ENCODE measurements at regions not wholly inside any gene's neighbourhood (a gene's known extent, or its start where the extent isn't known, plus 50 kb on each side); places are given as distances from the start of the nearest gene placed in this dataset.

DNA sequence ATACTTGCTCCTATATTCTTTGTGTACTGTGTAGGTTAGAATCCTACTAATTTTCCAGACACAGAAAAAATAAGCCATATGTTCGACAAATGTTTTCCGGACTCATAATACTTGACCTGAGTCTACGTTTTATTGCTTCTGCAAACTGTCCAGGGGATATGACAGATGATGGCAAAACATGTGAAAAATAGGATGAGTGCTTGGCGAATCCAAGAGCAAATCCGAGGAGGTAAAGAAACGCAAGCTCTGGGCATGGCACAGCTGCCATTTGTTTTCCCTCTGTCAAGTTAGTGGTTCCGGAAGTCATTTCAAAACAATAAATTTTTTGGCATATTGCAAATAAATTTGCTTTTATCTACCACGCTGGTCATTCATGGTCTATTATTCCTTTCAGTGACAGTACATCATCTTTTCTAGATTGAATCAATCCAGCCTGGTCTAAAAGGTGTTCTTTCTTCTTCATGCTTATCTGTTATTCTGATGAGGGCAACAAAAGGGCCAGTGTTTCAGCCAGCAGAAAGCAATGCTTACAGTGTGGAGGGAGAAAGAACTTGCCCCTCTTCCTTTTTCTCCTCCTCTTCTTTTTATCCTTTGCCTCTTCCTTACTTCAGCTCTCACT, 476.1 kb upstream of the SOX11 start:
- no peaks in the 10 kb centered on the region for H3K4me1 ChIP-seq
- H3K4me3 ChIP-seq, result no peak overlapping the region
- no peak for TF ChIP-seq POLR2A (IDR thresholded peaks at IDR 0.05)
- TF ChIP-seq, protein P1, sequence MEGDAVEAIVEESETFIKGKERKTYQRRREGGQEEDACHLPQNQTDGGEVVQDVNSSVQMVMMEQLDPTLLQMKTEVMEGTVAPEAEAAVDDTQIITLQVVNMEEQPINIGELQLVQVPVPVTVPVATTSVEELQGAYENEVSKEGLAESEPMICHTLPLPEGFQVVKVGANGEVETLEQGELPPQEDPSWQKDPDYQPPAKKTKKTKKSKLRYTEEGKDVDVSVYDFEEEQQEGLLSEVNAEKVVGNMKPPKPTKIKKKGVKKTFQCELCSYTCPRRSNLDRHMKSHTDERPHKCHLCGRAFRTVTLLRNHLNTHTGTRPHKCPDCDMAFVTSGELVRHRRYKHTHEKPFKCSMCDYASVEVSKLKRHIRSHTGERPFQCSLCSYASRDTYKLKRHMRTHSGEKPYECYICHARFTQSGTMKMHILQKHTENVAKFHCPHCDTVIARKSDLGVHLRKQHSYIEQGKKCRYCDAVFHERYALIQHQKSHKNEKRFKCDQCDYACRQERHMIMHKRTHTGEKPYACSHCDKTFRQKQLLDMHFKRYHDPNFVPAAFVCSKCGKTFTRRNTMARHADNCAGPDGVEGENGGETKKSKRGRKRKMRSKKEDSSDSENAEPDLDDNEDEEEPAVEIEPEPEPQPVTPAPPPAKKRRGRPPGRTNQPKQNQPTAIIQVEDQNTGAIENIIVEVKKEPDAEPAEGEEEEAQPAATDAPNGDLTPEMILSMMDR (IDR thresholded peaks at IDR 0.05), result no peak
- no peak overlapping the region for H3K27ac ChIP-seq
- WGBS, 2 donors, result 77 to 78% methylated on average over 8 of the region's 8 CpGs
- H3K9me3 ChIP-seq, result no peaks in the 10 kb centered on the region
- no peak for DNase-seq
- H3K36me3 ChIP-seq (ENCODE audit: low read depth, missing control alignments), result no peaks in the 10 kb centered on the region
- no peaks in the 10 kb centered on the region for H3K27me3 ChIP-seq
- intact Hi-C loops (cut with DNase I; ENCODE audit: low total_unique reads), result no loop called here

DNA sequence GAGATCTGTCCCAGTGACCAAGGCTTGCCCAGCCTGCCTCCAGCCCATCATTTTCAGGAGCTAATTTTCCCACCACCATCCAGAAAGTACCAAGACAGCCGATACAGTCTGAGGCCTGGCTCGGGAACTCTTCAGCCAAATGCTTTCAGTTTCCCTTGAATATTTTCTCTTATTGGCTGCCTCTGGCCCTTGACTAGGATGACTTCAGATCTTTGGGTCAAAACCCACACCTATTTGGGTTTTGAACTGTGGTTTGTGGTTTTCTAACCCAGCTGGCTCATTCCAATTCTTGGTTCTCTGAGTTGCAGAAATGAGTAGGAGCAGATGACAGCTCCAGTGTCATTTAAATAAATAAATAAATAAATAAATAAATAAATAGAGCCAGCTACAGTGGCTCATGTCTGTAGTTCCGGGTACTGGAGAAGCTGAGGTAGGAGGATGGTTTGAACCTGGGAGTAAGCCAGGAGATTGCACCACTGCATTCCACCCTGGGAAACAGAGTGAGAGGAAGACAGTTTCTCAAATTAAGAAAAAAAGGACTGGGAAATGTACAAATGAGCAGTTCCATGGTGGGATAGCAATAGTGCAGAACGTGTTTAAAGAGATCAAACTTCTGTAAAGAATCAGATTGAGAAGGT, 465.0 kb upstream of the SOX11 start:
- Histone ChIP-seq H3K9me3 (no peaks in the 10 kb centered on the region), H3K36me3 (ENCODE audit: low read depth, missing control alignments) (no peaks in the 10 kb centered on the region), H3K4me3 (no peak overlapping the region), H3K27ac (no peak overlapping the region), H3K4me1 (no peaks in the 10 kb centered on the region), H3K27me3 (no peaks in the 10 kb centered on the region)
- no peak for DNase-seq
- TF ChIP-seq, protein P1 (IDR thresholded peaks at IDR 0.05), result no peak
- TF ChIP-seq POLR2A (IDR thresholded peaks at IDR 0.05), result no peak
- intact Hi-C loops (cut with DNase I; ENCODE audit: low total_unique reads), result no loop called here
- 84 to 88% methylated on average over 4 of the region's 4 CpGs for WGBS, 2 donors

DNA sequence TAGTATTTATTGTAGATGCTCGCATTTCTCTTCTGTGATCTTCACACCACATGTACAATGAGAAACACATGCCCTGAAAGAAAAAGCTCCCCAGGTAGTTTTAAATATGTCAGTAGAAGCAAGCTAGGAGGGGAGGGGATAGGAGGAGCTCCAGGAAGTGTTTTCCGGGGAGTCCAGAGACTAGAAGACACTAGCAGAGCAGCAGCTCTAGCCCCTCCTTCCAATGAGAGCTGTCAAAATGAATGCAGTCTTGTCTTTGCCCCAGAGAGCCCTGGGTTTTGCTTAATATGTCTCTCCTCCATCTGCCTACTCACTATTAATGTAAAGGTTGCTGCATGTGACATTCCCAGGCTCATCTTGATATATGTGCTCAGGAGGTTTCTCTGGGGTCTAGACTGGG, 462.6 kb upstream of the SOX11 start:
- DNase-seq, result no peak
- Histone ChIP-seq H3K4me1 (no peaks in the 10 kb centered on the region), H3K36me3 (ENCODE audit: low read depth, missing control alignments) (no peaks in the 10 kb centered on the region), H3K9me3 (no peaks in the 10 kb centered on the region), H3K4me3 (no peak overlapping the region), H3K27ac (no peak overlapping the region), H3K27me3 (no peaks in the 10 kb centered on the region)
- WGBS, 2 donors, result 63 to 79% methylated on average over 2 of the region's 2 CpGs
- intact Hi-C loops (cut with DNase I; ENCODE audit: low total_unique reads), result no loop called here
- TF ChIP-seq POLR2A (IDR thresholded peaks at IDR 0.05), result no peak
- TF ChIP-seq, protein P1 (IDR thresholded peaks at IDR 0.05), result no peak

DNA sequence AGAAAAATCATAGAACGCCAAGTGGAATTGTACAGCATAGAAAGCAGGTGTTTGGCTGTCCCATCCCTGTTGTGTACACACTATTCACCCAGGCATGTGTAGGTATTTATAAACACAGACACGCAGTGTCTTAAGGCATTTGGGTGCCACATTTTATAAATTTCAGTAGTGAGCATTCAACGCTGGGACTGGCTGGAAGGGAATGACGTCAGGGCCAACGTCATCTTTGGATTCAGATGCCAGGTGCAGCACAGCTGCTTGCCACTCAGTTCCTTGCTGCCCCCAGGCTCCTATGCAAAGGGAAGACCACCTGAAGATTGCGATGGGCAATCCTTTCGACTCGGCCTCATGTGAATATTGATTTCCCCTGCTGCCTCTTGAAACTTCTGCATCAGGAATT, 461.7 kb upstream of the SOX11 start:
- TF ChIP-seq, protein P1 (IDR thresholded peaks at IDR 0.05), result no peak
- H3K4me3 ChIP-seq, result no peak overlapping the region
- H3K27me3 ChIP-seq, result no peaks in the 10 kb centered on the region
- no peaks in the 10 kb centered on the region for H3K9me3 ChIP-seq
- H3K4me1 ChIP-seq, result no peaks in the 10 kb centered on the region
- WGBS, 2 donors, result 72 to 74% methylated on average over 8 of the region's 8 CpGs
- no peaks in the 10 kb centered on the region for H3K36me3 ChIP-seq (ENCODE audit: low read depth, missing control alignments)
- no peak overlapping the region for H3K27ac ChIP-seq
- no peak for DNase-seq
- intact Hi-C loops (cut with DNase I; ENCODE audit: low total_unique reads), result no loop called here

DNA sequence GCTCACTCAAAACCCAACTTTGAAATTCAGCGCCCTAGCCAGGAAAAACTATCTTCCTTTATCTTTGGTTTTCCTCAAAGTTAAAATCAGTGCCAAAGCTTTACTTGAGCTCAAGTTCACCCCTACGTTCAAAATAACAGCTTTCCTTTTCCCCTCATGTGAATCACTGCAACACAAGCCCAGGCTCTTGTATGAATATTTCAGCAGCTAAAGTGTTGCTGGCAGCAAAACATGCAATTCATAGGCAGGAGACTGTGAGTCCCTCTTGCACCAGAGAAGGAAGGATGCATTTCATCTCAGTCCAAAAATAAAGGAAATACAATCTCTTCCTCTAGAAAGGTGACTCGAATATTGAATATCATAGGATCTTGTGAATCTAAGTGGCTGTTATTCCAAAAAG, 461.3 kb upstream of the SOX11 start:
- TF ChIP-seq, protein P1 (IDR thresholded peaks at IDR 0.05), result no peak
- TF ChIP-seq POLR2A (IDR thresholded peaks at IDR 0.05), result no peak
- H3K9me3 ChIP-seq, result no peaks in the 10 kb centered on the region
- no peaks in the 10 kb centered on the region for H3K36me3 ChIP-seq (ENCODE audit: low read depth, missing control alignments)
- no peaks in the 10 kb centered on the region for H3K4me1 ChIP-seq
- H3K27me3 ChIP-seq, result no peaks in the 10 kb centered on the region
- DNase-seq, result no peak
- WGBS, 2 donors, result 44 to 58% methylated on average over 3 of the region's 3 CpGs
- H3K4me3 ChIP-seq, result no peak overlapping the region
- intact Hi-C loops (cut with DNase I; ENCODE audit: low total_unique reads), result no loop called here
- H3K27ac ChIP-seq, result no peak overlapping the region
